ENCODE measurements at regions not wholly inside any gene's neighbourhood (a gene's known extent, or its start where the extent isn't known, plus 50 kb on each side); places are given as distances from the start of the nearest gene placed in this dataset.

- Histone ChIP-seq H2BK15ac (ENCODE audit: low read depth, low read length) (no peak overlapping the region), H3K9me3 (ENCODE audit: control insufficient read depth, insufficient read depth, low read length) (no peaks in the 10 kb centered on the region), H3K79me1 (ENCODE audit: low read depth in 1 of 2, low read length in 2 of 2) (no peaks in the 10 kb centered on the region), H3K56ac (ENCODE audit: extremely low read depth, insufficient read depth, low read length) (no peak overlapping the region), H3K27ac (ENCODE audit: insufficient read depth, low read length) (no peak overlapping the region), H2AFZ (replicated peaks; ENCODE audit: low read length, poor library complexity) (no peak overlapping the region), H3K36me3 (ENCODE audit: control insufficient read depth, insufficient read depth, low read length) (no peaks in the 10 kb centered on the region), H2BK20ac (ENCODE audit: low read depth, low read length) (no peak overlapping the region), H4K91ac (ENCODE audit: insufficient read depth, low read depth, low read length) (no peak overlapping the region), H4K5ac (ENCODE audit: low read depth, low read length) (no peak overlapping the region), H3K14ac (replicated peaks; ENCODE audit: low read depth, low read length) (no peak overlapping the region), H3K4me3 (ENCODE audit: insufficient read depth, low read depth, low read length) (no peak overlapping the region), H2BK120ac (ENCODE audit: low read depth, low read length) (no peak overlapping the region), H3K4me1 (ENCODE audit: control insufficient read depth, insufficient read depth, low read length) (no peaks in the 10 kb centered on the region), H4K20me1 (ENCODE audit: insufficient read depth, low read length) (no peaks in the 10 kb centered on the region), H3K9ac (ENCODE audit: low read depth, low read length) (no peak overlapping the region), H2AK9ac (replicated peaks; ENCODE audit: low read depth, low read length, poor library complexity) (no peak overlapping the region), H2BK5ac (ENCODE audit: low read depth, low read length, poor library complexity, severe bottlenecking) (no peak overlapping the region), H3K18ac (ENCODE audit: low read depth, low read length) (no peak overlapping the region), H2AK5ac (ENCODE audit: low read depth, low read length) (no peak overlapping the region), H3K4ac (ENCODE audit: low read depth, low read length) (no peak overlapping the region), H3K4me2 (ENCODE audit: low read depth, low read length) (no peak overlapping the region), H4K8ac (ENCODE audit: low read depth in 2 of 2, low read length in 2 of 2) (no peak overlapping the region), H3K9me1 (ENCODE audit: insufficient read depth, low read length) (no peaks in the 10 kb centered on the region), H3K27me3 (ENCODE audit: control insufficient read depth, insufficient read depth, low read length) (no peaks in the 10 kb centered on the region), H3K23ac (ENCODE audit: low read depth, low read length) (no peak overlapping the region)
- ChIA-PET CTCF (no interaction called here), POLR2A (ENCODE audit: unreplicated experiment) (no interaction called here)
- in situ Hi-C loops (cut with MboI; ENCODE audit: low sequenced_read_pairs), result no loop called here
- BruUV-seq (replicated peaks), result no TSS peak
- no peak for TF ChIP-seq SMC3 (IDR thresholded peaks at IDR 0.05; ENCODE audit: low read depth, low read length)
- no peak for TF ChIP-seq RFX5 (IDR thresholded peaks at IDR 0.05; ENCODE audit: low read depth, low read length)
- TF ChIP-seq CHD1 (IDR thresholded peaks at IDR 0.05; ENCODE audit: low read depth, low read length), result no peak
- TF ChIP-seq FOS (IDR thresholded peaks at IDR 0.05; ENCODE audit: low read depth, low read length), result no peak
- no peak for TF ChIP-seq MAZ (IDR thresholded peaks at IDR 0.05; ENCODE audit: borderline replicate concordance, low read depth, low read length)
- TF ChIP-seq RCOR1 (IDR thresholded peaks at IDR 0.05; ENCODE audit: insufficient replicate concordance, low read length), result no peak
- no peak for TF ChIP-seq MXI1 (IDR thresholded peaks at IDR 0.05; ENCODE audit: borderline replicate concordance, low read depth, low read length)
- no peak for TF ChIP-seq MAFK (IDR thresholded peaks at IDR 0.05; ENCODE audit: low read depth, low read length)
- TF ChIP-seq CTCF (conservative IDR thresholded peaks at IDR 0.05; ENCODE audit: low read depth, low read length), result no peak
- TF ChIP-seq NFE2L2 (IDR thresholded peaks at IDR 0.05; ENCODE audit: low read depth, low read length), result no peak
- TF ChIP-seq RAD21 (IDR thresholded peaks at IDR 0.05; ENCODE audit: low read length), result no peak
- TF ChIP-seq ELK1 (IDR thresholded peaks at IDR 0.05; ENCODE audit: borderline replicate concordance, low read depth, low read length), result no peak
- no peak for TF ChIP-seq USF2 (IDR thresholded peaks at IDR 0.05; ENCODE audit: low read depth, low read length)
- no peak for TF ChIP-seq CEBPB (IDR thresholded peaks at IDR 0.05; ENCODE audit: low read depth, low read length)
- no peak for TF ChIP-seq BHLHE40 (IDR thresholded peaks at IDR 0.05; ENCODE audit: low read depth, low read length)
- no peak for TF ChIP-seq POLR2A (IDR thresholded peaks at IDR 0.05; ENCODE audit: low read depth, low read length)
- no CpG with 5 or more reads among the region's 1 CpG for WGBS, 2 experiments (ENCODE audit: extremely low coverage in 2 of 2, insufficient read length in 1 of 2)
- no peak for ATAC-seq (ENCODE audit: low read depth)
- intact Hi-C loops (cut with micrococcal nuclease), result no loop called here
- dilution Hi-C loops (cut with HindIII; ENCODE audit: low sequenced_read_pairs, unreplicated experiment), result no loop called here
- DNase-seq, result no peak
Observed at GRCh38 chr9:74094766-74095165, 402.4 kb upstream of the RORB start.

All from IMR-90 (cell line).